ENCODE measurements at regions not wholly inside any gene's neighbourhood (a gene's known extent, or its start where the extent isn't known, plus 50 kb on each side); places are given as distances from the start of the nearest gene placed in this dataset.

DNA sequence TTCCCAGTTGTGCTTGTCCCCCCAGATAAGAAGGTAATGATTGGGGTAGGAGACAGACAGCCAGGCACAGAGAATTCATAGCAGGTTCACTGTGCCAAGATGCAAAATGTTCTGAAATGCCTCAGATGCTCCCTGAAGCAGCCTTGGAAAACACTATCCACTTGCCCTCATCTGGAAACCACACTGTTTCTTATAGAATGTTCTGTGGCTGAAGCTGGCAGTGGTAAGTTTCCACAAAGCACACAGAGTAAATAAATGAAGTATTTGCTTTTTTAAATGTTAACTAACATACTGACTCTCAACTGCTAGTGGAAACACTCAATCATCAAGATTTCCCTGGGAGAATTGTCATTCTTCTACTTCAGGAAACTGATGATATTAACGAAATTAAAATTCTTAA lies 311.4 kb downstream of the PRDM5 start:
- TF ChIP-seq, protein P1, sequence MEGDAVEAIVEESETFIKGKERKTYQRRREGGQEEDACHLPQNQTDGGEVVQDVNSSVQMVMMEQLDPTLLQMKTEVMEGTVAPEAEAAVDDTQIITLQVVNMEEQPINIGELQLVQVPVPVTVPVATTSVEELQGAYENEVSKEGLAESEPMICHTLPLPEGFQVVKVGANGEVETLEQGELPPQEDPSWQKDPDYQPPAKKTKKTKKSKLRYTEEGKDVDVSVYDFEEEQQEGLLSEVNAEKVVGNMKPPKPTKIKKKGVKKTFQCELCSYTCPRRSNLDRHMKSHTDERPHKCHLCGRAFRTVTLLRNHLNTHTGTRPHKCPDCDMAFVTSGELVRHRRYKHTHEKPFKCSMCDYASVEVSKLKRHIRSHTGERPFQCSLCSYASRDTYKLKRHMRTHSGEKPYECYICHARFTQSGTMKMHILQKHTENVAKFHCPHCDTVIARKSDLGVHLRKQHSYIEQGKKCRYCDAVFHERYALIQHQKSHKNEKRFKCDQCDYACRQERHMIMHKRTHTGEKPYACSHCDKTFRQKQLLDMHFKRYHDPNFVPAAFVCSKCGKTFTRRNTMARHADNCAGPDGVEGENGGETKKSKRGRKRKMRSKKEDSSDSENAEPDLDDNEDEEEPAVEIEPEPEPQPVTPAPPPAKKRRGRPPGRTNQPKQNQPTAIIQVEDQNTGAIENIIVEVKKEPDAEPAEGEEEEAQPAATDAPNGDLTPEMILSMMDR (conservative IDR thresholded peaks at IDR 0.05; ENCODE audit: low read depth in 2 of 2) = no peak
- TF ChIP-seq EZH2 (IDR thresholded peaks at IDR 0.05; ENCODE audit: low read depth, unreplicated experiment) = no peak
- no peak for TF ChIP-seq POLR2AphosphoS5 (IDR thresholded peaks at IDR 0.05; ENCODE audit: low read depth)
- TF ChIP-seq, protein P2, sequence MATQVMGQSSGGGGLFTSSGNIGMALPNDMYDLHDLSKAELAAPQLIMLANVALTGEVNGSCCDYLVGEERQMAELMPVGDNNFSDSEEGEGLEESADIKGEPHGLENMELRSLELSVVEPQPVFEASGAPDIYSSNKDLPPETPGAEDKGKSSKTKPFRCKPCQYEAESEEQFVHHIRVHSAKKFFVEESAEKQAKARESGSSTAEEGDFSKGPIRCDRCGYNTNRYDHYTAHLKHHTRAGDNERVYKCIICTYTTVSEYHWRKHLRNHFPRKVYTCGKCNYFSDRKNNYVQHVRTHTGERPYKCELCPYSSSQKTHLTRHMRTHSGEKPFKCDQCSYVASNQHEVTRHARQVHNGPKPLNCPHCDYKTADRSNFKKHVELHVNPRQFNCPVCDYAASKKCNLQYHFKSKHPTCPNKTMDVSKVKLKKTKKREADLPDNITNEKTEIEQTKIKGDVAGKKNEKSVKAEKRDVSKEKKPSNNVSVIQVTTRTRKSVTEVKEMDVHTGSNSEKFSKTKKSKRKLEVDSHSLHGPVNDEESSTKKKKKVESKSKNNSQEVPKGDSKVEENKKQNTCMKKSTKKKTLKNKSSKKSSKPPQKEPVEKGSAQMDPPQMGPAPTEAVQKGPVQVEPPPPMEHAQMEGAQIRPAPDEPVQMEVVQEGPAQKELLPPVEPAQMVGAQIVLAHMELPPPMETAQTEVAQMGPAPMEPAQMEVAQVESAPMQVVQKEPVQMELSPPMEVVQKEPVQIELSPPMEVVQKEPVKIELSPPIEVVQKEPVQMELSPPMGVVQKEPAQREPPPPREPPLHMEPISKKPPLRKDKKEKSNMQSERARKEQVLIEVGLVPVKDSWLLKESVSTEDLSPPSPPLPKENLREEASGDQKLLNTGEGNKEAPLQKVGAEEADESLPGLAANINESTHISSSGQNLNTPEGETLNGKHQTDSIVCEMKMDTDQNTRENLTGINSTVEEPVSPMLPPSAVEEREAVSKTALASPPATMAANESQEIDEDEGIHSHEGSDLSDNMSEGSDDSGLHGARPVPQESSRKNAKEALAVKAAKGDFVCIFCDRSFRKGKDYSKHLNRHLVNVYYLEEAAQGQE (IDR thresholded peaks at IDR 0.05; ENCODE audit: unreplicated experiment) = no peak
- no peak for TF ChIP-seq CREB1 (CRISPR knock-in tag; IDR thresholded peaks at IDR 0.05; ENCODE audit: low read depth)
